ENCODE measurements at regions not wholly inside any gene's neighbourhood (a gene's known extent, or its start where the extent isn't known, plus 50 kb on each side); places are given as distances from the start of the nearest gene placed in this dataset.

GRCh38 chr2:8582651-8583399 lies 99.0 kb upstream of the ID2 start:
- POLR2A ChIA-PET = no interaction called here
- ATAC-seq (no peak), DNase-seq (no peak)
- TF ChIP-seq CTCF (IDR thresholded peaks at IDR 0.05) = no peak
- Mint-ChIP-seq H3K36me3 (ENCODE audit: low read depth) (no peaks in the 10 kb centered on the region), H3K4me1 (ENCODE audit: low read depth) (peaks cover 46% of the 10 kb centered on the region), H3K4me3 (peak overlapping the region; percentile 49), H3K9me3 (no peaks in the 10 kb centered on the region), H3K27me3 (peaks cover 3% of the 10 kb centered on the region), H3K27ac (peak overlapping the region; percentile 57)
- CTCF ChIA-PET = interaction anchor here (1.7 kb wide), 1 partner anchor 24 kb away, joined by 4 read pairs; no protein-coding TSS in a partner anchor
- intact Hi-C loops (cut with micrococcal nuclease) = loop anchor here (5.0 kb wide), 1 partner anchor 99 kb away; the partner anchor contains the start of gene ID2

GRCh38 chr2:8583400-8584173 lies 98.3 kb upstream of the ID2 start:
- POLR2A ChIA-PET = interaction anchor here (0.7 kb wide), 1 partner anchor 32 kb away, joined by 7 read pairs; no protein-coding TSS in a partner anchor
- CTCF ChIA-PET = interaction anchor here (1.7 kb wide), 1 partner anchor 23 kb away, joined by 4 read pairs; no protein-coding TSS in a partner anchor
- no peaks in the 10 kb centered on the region for H3K36me3 Mint-ChIP-seq (ENCODE audit: low read depth)

GRCh38 chr2:8584174-8585066 lies 97.4 kb upstream of the ID2 start:
- Mint-ChIP-seq H3K4me1 (ENCODE audit: low read depth) (peaks cover 58% of the 10 kb centered on the region), H3K36me3 (ENCODE audit: low read depth) (no peaks in the 10 kb centered on the region), H3K27ac (peak overlapping the region; percentile 46), H3K27me3 (peaks cover 3% of the 10 kb centered on the region), H3K9me3 (no peaks in the 10 kb centered on the region), H3K4me3 (peak overlapping the region; percentile 52)
- no peak for TF ChIP-seq CTCF (IDR thresholded peaks at IDR 0.05)
- ATAC-seq (no peak), DNase-seq (no peak)
- POLR2A ChIA-PET = interaction anchor here (0.6 to 1.1 kb wide), 3 partner anchors 13 to 33 kb away, joined by 3 to 7 read pairs (median 5); no protein-coding TSS in a partner anchor
- CTCF ChIA-PET = interaction anchor here (1.7 kb wide), 1 partner anchor 22 kb away, joined by 4 read pairs; no protein-coding TSS in a partner anchor
- intact Hi-C loops (cut with micrococcal nuclease) = loop anchor here (5.0 kb wide), 1 partner anchor 98 kb away; the partner anchor contains the start of gene ID2

More at GRCh38 chr2:8583400-8584173, 98.3 kb upstream of the ID2 start:
- Mint-ChIP-seq H3K9me3 (no peaks in the 10 kb centered on the region), H3K27ac (peak overlapping the region; percentile 46), H3K4me3 (peak overlapping the region; percentile 52), H3K4me1 (ENCODE audit: low read depth) (peaks cover 54% of the 10 kb centered on the region), H3K27me3 (peaks cover 3% of the 10 kb centered on the region)
- no peak for TF ChIP-seq CTCF (IDR thresholded peaks at IDR 0.05)
- ATAC-seq (peak; percentile 82), DNase-seq (peak; percentile 93)
- intact Hi-C loops (cut with micrococcal nuclease) = loop anchor here (5.0 kb wide), 1 partner anchor 99 kb away; the partner anchor contains the start of gene ID2

DNA sequence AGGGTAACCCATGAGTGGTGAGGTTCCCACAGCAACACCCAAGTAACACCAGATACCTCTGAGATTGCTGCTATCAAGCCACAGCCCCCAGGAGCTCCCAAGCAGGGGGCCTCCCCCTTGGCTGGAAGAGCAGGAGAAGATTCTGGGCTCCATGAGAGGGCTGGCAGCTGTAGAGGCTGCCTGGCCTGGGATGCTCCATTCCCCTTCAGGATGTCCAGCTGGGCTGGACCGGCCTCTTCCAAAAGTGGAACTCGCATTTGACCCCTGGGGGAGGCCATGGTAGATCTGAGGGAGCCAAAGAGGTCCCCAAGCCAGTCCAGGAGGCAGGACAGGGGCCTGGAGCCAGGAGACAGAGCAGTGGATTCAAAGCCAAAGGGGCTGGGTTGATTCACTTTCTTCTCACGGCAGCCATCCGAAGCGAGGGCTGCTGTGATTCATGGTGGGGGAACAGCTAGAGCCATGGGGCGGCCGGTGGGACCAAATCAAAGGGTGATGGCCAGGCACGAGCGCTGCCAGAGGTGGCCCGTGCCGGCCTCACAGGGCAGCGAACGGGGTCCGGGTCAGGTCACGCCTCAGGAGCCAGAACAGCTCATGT lies 95.3 kb upstream of the ID2 start:
- peak; percentile 57 for ATAC-seq
- Mint-ChIP-seq H3K4me1 (ENCODE audit: low read depth) (peaks cover 39% of the 10 kb centered on the region), H3K36me3 (ENCODE audit: low read depth) (no peaks in the 10 kb centered on the region), H3K27ac (peak overlapping the region; percentile 63), H3K4me3 (no peak overlapping the region), H3K27me3 (peaks cover 3% of the 10 kb centered on the region), H3K9me3 (no peaks in the 10 kb centered on the region)
- ChIA-PET CTCF (interaction anchor here (0.6 to 1.0 kb wide), 2 partner anchors 94 to 846 kb away, joined by 3 read pairs; no protein-coding TSS in a partner anchor), POLR2A (interaction anchor here (1.1 to 1.4 kb wide), 2 partner anchors 96 to 105 kb away, joined by 3 to 4 read pairs; no protein-coding TSS in a partner anchor)
- intact Hi-C loops (cut with micrococcal nuclease) = no loop called here
- DNase-seq = peak; percentile 72
- no peak for TF ChIP-seq CTCF (IDR thresholded peaks at IDR 0.05)
